CD4-positive, alpha-beta T cell (primary cell): ENCODE measurements at regions not wholly inside any gene's neighbourhood (a gene's known extent, or its start where the extent isn't known, plus 50 kb on each side); places are given as distances from the start of the nearest gene placed in this dataset.

Source experiments
- ATAC-seq: fragments of 200-7000 bp; cut with Tn5 transposase; one replicate; pipeline ENCODE4 v1.10.0; 2022; ENCODE audit warnings: mild to moderate bottlenecking; ENCODE audit not compliant: poor library complexity
- CTCF ChIA-PET: fragments of 350-600 bp; sonication (Branson Sonifier 250); formaldehyde crosslinking; loops from one replicate; lab custom pipeline; 2021; ENCODE audit warnings: antibody characterized with exemption, inconsistent platforms; lab: Charles Lee
- POLR2A ChIA-PET: fragments of 350-600 bp; sonication (Branson Sonifier 250); formaldehyde crosslinking; loops from one replicate; lab custom pipeline; 2021; ENCODE audit warnings: antibody characterized with exemption, inconsistent platforms; lab: Charles Lee
- DNase-seq, 14 experiments: peaks; one replicate each; pipeline ENCODE4 v3.0.0-alpha.2; 2013 to 2020; ENCODE audit warnings: mixed read lengths in 2 of 14
- H3K27ac ChIP-seq, 2 donors: one replicate each; pipeline versions ENCODE4 v1.5.1 to v1.7.0; 2013; ENCODE audit warnings: low read length in 2 of 2, low read depth in 1 of 2, mild to moderate bottlenecking in 1 of 2
- H3K27me3 ChIP-seq, 2 experiments: 1 replicate in 1 of 2; 2 replicates in 1 of 2; pipeline versions ENCODE4 v1.6.1 to v1.7.0; 2013; ENCODE audit warnings: low read length in 2 of 2, control low read depth in 1 of 2, mild to moderate bottlenecking in 1 of 2, moderate library complexity in 1 of 2; ENCODE audit not compliant: insufficient read depth in 2 of 2, control insufficient read depth in 1 of 2
- H3K36me3 ChIP-seq: one replicate; pipeline ENCODE4 v1.6.1; 2013; ENCODE audit warnings: low read length, control low read depth; ENCODE audit not compliant: insufficient read depth
- H3K4me1 ChIP-seq: one replicate; pipeline ENCODE4 v1.6.1; 2013; ENCODE audit warnings: low read length, control low read depth; ENCODE audit not compliant: insufficient read depth
- H3K4me3 ChIP-seq: one replicate; pipeline ENCODE4 v1.5.1; 2013; ENCODE audit warnings: mild to moderate bottlenecking, low read length, moderate library complexity
- H3K9me3 ChIP-seq, 2 experiments: 1 replicate in 1 of 2; 2 replicates in 1 of 2; pipeline versions ENCODE4 v1.6.1 to v1.7.0; 2013; ENCODE audit warnings: low read length in 2 of 2, mild to moderate bottlenecking in 2 of 2, control low read depth in 1 of 2, moderate library complexity in 1 of 2; ENCODE audit not compliant: control insufficient read depth in 1 of 2, insufficient read depth in 1 of 2
- H3K27ac Mint-ChIP-seq: one replicate; pipeline ENCODE4 v1.8.0; 2020; ENCODE audit warnings: mixed read lengths
- H3K27me3 Mint-ChIP-seq: one replicate; pipeline ENCODE4 v1.8.0; 2021; ENCODE audit warnings: mixed read lengths
- H3K36me3 Mint-ChIP-seq: one replicate; pipeline ENCODE4 v1.8.0; 2021; ENCODE audit warnings: low read depth, mixed read lengths
- H3K4me1 Mint-ChIP-seq: one replicate; pipeline ENCODE4 v1.8.0; 2021; ENCODE audit warnings: low read depth, mixed read lengths
- H3K4me3 Mint-ChIP-seq: one replicate; pipeline ENCODE4 v1.8.0; 2020; ENCODE audit warnings: mild to moderate bottlenecking, mixed read lengths
- H3K9me3 Mint-ChIP-seq: one replicate; pipeline ENCODE4 v1.8.0; 2020; ENCODE audit warnings: mixed read lengths
- intact Hi-C, 2 experiments: fragments of 100-400 bp; cut with DNase I in 1 of 2; cut with micrococcal nuclease in 1 of 2; formaldehyde crosslinking; loops; one replicate each; pipeline versions ENCODE4 v1.15.1 to v1.9.0; 2023 to 2025; cut with DNase I, micrococcal nuclease
- TF ChIP-seq, protein P1 (sequence below): fragments of 200-600 bp; IDR thresholded peaks from one replicate; pipeline ENCODE4 v1.8.0; 2022; ENCODE audit warnings: antibody characterized with exemption, mild to moderate bottlenecking

DNA sequence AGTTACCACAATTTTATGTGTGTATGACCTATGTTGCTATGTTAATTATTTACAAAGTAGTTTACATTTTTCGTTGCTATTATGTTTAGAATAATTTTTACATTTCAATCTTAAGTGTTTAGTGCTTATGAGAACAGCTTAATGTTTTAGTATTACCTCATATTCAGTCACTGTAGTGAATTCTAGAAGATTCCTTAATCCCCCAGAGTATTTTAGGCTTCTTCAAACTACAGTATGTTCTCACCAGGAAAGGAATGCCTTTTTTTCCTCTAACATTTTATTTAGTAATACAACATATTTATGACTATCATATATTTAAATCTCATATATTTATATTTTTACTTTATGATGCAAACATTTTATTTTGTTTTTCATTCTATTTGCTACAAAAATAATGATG lies 612.1 kb upstream of the KLHL1 start:
- Histone ChIP-seq H3K27ac (no peak overlapping the region), H3K4me3 (no peak overlapping the region), H3K4me1 (no peaks in the 10 kb centered on the region), H3K9me3 (peaks cover 0 to 6% of the 10 kb centered on the region in 2 experiments), H3K36me3 (no peaks in the 10 kb centered on the region), H3K27me3 (no peaks in the 10 kb centered on the region)
- POLR2A ChIA-PET, result no interaction called here
- TF ChIP-seq, protein P1, sequence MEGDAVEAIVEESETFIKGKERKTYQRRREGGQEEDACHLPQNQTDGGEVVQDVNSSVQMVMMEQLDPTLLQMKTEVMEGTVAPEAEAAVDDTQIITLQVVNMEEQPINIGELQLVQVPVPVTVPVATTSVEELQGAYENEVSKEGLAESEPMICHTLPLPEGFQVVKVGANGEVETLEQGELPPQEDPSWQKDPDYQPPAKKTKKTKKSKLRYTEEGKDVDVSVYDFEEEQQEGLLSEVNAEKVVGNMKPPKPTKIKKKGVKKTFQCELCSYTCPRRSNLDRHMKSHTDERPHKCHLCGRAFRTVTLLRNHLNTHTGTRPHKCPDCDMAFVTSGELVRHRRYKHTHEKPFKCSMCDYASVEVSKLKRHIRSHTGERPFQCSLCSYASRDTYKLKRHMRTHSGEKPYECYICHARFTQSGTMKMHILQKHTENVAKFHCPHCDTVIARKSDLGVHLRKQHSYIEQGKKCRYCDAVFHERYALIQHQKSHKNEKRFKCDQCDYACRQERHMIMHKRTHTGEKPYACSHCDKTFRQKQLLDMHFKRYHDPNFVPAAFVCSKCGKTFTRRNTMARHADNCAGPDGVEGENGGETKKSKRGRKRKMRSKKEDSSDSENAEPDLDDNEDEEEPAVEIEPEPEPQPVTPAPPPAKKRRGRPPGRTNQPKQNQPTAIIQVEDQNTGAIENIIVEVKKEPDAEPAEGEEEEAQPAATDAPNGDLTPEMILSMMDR, result no peak
- H3K4me3 Mint-ChIP-seq, result no peak overlapping the region
- H3K36me3 Mint-ChIP-seq, result no peaks in the 10 kb centered on the region
- no peak overlapping the region for H3K27ac Mint-ChIP-seq
- H3K27me3 Mint-ChIP-seq, result no peaks in the 10 kb centered on the region
- ATAC-seq, result no peak
- CTCF ChIA-PET, result no interaction called here
- peaks cover 4% of the 10 kb centered on the region for H3K9me3 Mint-ChIP-seq
- H3K4me1 Mint-ChIP-seq, result no peaks in the 10 kb centered on the region
- intact Hi-C loops, result no loop called here
- DNase-seq, result no peak

DNA sequence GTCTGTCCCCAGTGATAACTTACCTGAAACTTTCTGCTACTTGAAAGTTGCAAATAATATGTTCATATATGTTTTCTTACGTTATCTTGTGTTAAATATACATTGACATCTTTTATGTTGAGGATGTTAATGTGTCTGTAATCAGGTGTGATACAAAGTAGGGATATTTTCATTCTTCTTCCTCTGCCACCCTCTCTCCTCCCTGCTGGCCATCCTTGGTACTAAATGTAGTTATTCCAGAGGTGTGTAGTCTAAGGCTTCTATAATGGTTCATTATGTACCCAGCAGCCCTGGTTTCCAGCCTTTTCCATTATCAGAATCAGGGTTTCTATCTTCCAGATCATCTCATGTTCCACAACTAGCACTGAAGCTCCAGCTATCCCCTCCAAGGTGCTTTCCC lies 606.7 kb upstream of the KLHL1 start:
- Mint-ChIP-seq H3K27me3 (no peaks in the 10 kb centered on the region), H3K4me3 (no peak overlapping the region), H3K9me3 (peaks cover 4% of the 10 kb centered on the region), H3K4me1 (no peaks in the 10 kb centered on the region), H3K27ac (no peak overlapping the region), H3K36me3 (no peaks in the 10 kb centered on the region)
- ChIA-PET CTCF (no interaction called here), POLR2A (no interaction called here)
- intact Hi-C loops, result no loop called here
- no peaks in the 10 kb centered on the region for H3K27me3 ChIP-seq
- TF ChIP-seq, protein P1, result no peak
- no peak overlapping the region for H3K27ac ChIP-seq
- ATAC-seq (no peak), DNase-seq (no peak)
- no peaks in the 10 kb centered on the region for H3K36me3 ChIP-seq
- peaks cover 0 to 9% of the 10 kb centered on the region in 2 experiments for H3K9me3 ChIP-seq
- no peaks in the 10 kb centered on the region for H3K4me1 ChIP-seq
- no peak overlapping the region for H3K4me3 ChIP-seq

DNA sequence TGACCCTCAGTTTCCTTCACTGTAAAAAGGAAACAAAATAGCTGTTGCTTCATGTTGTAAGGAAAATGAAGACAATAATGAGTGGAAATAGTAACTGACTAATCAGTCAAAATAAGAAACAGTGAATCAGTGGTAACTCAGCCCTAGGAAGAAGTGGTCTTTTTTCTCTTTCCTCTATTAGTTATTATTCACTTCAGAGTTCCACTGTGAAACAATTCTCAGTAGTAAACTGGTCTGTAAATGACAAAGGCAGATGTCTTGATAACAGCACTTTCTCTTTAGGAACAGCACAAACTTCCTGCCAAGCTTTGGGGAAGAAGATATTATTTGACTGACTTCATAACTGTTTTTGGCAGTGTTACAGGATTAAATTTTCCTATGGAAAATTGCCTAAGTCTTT lies 600.5 kb upstream of the KLHL1 start:
- Histone ChIP-seq H3K27me3 (no peaks in the 10 kb centered on the region), H3K4me1 (no peaks in the 10 kb centered on the region), H3K36me3 (no peaks in the 10 kb centered on the region), H3K4me3 (no peak overlapping the region), H3K9me3 (peaks cover 0 to 3% of the 10 kb centered on the region in 2 experiments), H3K27ac (no peak overlapping the region)
- POLR2A ChIA-PET, result no interaction called here
- no peak overlapping the region for H3K4me3 Mint-ChIP-seq
- TF ChIP-seq, protein P1, result no peak
- no peaks in the 10 kb centered on the region for H3K27me3 Mint-ChIP-seq
- intact Hi-C loops, result no loop called here
- DNase-seq (no peak), ATAC-seq (no peak)
- H3K27ac Mint-ChIP-seq, result no peak overlapping the region
- H3K36me3 Mint-ChIP-seq, result no peaks in the 10 kb centered on the region
- no peaks in the 10 kb centered on the region for H3K4me1 Mint-ChIP-seq
- CTCF ChIA-PET, result no interaction called here
- peaks cover 3% of the 10 kb centered on the region for H3K9me3 Mint-ChIP-seq
